HG02840 (cell line): ENCODE measurements at regions not wholly inside any gene's neighbourhood (a gene's known extent, or its start where the extent isn't known, plus 50 kb on each side); places are given as distances from the start of the nearest gene placed in this dataset.

Source experiments
- ATAC-seq: cut with Tn5 transposase; IDR thresholded peaks from one replicate; pipeline ENCODE4 v1.9.1; 2021; ENCODE audit warnings: mild to moderate bottlenecking, moderate library complexity, moderate number of reproducible peaks; ENCODE audit not compliant: unreplicated experiment, low FRiP score

DNA sequence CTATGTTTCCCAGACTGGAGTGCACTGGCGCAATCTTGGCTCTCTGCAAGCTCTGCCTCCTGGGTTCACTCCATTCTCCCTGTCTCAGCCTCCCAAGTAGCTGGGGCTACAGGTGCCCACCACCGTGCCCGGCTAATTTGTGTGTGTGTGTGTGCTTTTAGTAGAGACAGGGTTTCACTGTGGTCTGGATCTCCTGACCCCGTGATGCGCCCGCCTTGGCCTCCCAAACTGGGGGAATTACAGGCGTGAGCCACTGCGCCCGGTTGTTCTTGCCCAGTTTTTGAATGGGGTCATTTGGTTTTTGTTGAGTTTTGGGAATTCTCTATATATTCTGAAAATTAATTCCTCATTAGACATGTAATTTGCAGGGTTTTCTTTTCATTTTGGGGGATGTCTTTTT, 238.4 kb upstream of the PRR20A start:
- no peak for ATAC-seq

DNA sequence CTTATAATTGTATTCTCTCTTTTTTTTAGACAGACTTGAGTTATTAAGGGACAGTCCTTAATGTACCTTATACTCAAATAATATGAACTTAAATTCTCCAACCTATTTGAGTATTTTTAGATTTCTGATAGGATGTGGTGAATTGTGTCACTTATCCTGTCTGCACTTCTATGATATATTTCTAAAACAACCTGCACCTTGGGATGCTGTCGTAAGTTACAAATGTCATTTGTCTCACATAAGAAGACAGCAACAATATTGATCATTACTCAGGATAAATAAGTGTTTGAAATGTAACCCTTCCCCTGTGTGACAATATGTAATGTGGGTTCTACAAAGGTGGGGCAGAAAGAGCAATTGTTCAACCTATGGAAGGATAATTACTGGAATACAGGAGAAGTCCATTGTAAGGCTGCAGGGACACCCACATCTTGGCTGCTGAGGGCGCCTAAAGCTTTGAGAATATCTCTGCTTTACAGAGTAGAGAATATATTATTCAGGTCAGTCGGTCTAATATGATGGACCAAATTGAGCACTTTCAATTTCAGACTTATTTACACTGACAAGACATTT, 236.9 kb upstream of the PRR20A start:
- no peak for ATAC-seq

GRCh38 chr13:56906909-56907308, 233.8 kb upstream of the PRR20A start:
- ATAC-seq: no peak

- no peak for ATAC-seq
These were observed 233.0 kb upstream of the PRR20A start for GRCh38 chr13:56907766-56908165.

GRCh38 chr13:56909896-56910600, 230.7 kb upstream of the PRR20A start:
- no peak for ATAC-seq

DNA sequence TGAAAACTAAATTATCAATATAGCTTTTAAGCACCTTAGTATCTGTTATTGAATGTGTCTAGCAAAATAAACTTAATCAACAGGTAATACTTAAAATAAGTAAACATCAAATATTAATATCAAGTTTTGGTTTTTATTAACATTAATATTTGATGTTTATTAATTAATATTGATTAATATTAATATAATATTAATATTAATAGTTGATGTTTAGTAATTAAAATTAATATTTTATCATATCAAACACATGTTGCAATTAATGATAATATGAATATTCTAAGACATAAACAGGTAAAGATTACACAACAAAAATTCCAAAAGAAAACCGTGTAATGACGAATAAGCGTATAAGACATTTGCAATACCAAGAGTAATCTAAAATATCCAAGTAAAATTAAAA, 222.8 kb upstream of the PRR20A start:
- ATAC-seq: no peak

DNA sequence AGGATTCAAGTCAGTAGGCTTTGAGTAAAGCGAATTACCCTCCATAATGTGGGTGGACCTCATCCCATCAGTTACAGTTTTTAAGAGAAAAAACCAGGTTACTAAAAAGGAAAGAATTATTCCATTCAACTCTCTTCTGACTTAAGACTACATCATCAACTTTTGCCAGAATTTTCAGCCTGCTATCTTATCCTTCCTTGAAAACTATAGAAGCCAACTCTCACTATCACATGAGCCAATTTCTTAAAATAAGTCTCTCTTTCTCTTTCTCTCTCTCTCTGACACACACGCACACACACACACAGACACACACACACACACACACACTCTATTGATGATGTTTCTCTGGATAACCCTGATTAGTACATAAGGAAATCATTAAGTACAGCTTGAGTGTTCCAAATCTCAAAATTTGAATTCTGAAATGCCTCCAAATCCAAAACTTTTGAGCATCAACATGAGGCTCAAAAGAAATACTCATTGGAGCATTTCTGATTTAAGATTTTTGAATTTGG, 217.0 kb upstream of the PRR20A start:
- ATAC-seq: no peak

- no peak for ATAC-seq
These were observed 216.3 kb upstream of the PRR20A start for GRCh38 chr13:56924401-56924800.

DNA sequence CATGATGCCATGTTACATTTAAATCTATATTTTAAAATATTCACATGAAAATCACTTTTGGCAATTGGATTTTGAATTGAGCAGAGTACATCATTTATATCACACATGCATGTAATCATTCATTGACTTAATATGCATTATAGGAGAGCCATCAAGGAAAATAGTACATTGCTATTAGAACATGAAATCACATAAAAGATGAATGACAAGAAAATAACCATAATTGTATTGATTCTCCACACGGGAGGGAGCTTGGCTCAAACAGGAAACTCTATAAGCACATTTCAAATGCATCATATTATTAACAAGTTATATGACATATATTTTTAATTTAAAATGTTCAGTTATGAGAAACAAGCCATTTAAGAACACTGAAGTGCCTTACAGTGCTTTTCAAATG, 208.6 kb upstream of the PRR20A start:
- no peak for ATAC-seq

DNA sequence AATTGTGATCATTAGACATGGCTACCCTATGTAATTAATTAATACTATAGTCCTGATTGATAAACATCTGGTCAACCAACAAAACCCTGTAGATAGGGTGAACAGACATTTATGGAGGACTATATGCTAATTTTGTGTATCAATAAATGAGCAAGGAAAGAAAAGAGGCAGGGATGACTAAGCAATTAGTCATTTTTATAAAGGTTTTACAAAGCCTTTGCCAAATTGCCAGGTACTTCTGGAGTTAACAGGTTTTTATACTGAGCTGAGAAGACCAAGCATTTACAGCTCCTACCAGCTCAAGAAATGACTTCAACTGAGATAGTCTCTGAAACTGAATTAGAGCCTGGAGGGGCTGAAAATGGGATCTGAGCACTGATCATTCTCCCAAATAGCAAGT, 186.8 kb upstream of the PRR20A start:
- no peak for ATAC-seq

GRCh38 chr13:56975647-56976046, 165.1 kb upstream of the PRR20A start:
- no peak for ATAC-seq

DNA sequence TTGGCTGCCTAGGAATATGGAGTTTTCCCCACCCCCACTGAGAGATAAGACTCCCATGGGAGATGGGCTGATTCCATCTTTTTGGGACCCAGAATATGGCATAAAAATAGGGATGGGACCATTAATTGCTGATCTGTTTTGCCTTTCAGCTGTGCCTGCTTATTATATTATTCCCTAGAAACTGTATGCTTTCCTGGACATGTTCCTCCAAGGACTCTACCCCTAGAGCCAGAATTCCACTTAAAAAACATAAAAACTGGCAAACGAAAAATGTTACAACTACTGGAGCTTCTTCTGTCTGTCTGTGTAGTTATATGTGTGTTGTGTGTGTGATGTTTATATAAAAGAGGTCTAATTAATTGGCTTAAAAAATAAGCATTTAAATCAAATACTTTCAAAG, 159.9 kb upstream of the PRR20A start:
- no peak for ATAC-seq

DNA sequence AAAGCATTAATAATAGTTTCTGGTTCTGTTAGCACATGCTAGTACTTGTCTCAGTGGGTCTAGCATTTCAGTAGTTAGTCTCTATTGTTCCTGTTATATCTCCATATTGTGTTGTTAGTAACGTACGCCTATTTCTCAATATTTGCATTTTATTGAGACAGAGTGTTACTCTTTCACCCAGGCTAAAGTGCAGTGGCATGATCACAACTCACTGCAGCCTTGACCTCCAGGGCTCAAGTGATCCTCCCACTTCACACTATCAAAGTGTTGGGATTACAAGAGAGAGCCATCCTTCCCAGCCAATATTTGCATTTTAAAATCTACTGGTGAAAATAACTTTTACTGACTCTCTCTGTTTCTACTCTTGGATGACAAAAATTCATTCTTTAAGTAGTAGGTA, 154.6 kb upstream of the PRR20A start:
- no peak for ATAC-seq

- ATAC-seq: no peak
These were observed 152.2 kb upstream of the PRR20A start for GRCh38 chr13:56988543-56988942.

- ATAC-seq: no peak
These were observed 137.0 kb upstream of the PRR20A start for GRCh38 chr13:57003682-57004081.

- no peak for ATAC-seq
These were observed 123.4 kb upstream of the PRR20A start for GRCh38 chr13:57017357-57017756.

- no peak for ATAC-seq
These were observed 121.8 kb upstream of the PRR20A start for GRCh38 chr13:57018915-57019314.

GRCh38 chr13:57030671-57031070, 110.0 kb upstream of the PRR20A start:
- ATAC-seq: no peak

GRCh38 chr13:57036290-57036689, 104.4 kb upstream of the PRR20A start:
- no peak for ATAC-seq

GRCh38 chr13:57044910-57045309, 95.8 kb upstream of the PRR20A start:
- ATAC-seq: no peak

- ATAC-seq: no peak
These were observed 94.7 kb upstream of the PRR20A start for GRCh38 chr13:57045826-57046546.
